GM12878 (cell line): ENCODE measurements at regions not wholly inside any gene's neighbourhood (a gene's known extent, or its start where the extent isn't known, plus 50 kb on each side); places are given as distances from the start of the nearest gene placed in this dataset.

ENCODE experiments used
- BMI1 ChIP-seq: fragments of 450-650 bp; IDR thresholded peaks from 2 replicates; pipeline ENCODE4 v1.6.1; 2016; ENCODE audit warnings: mild to moderate bottlenecking, moderate library complexity, borderline replicate concordance
- CEBPB ChIP-seq, 2 experiments: fragments of 150-350 bp in 1 of 2; IDR thresholded peaks; 2 replicates each; pipeline ENCODE4 v1.6.1; 2012 to 2014; ENCODE audit warnings: low read depth in 2 of 2, low read length in 2 of 2, borderline replicate concordance in 1 of 2, inconsistent platforms in 1 of 2
- CHD2 ChIP-seq: IDR thresholded peaks from 2 replicates; pipeline ENCODE4 v1.6.1; 2011; ENCODE audit warnings: low read depth, low read length, improper control_type of control experiment, borderline replicate concordance
- NRF1 ChIP-seq: conservative IDR thresholded peaks from 2 replicates; pipeline ENCODE4 v1.6.1; 2011; ENCODE audit warnings: mild to moderate bottlenecking, low read depth, low read length, improper control_type of control experiment
- SMAD5 ChIP-seq: IDR thresholded peaks from 2 replicates; pipeline ENCODE4 v1.6.1; 2016; ENCODE audit warnings: antibody characterized with exemption, low read depth
- SREBF1 ChIP-seq: IDR thresholded peaks from 2 replicates; pipeline ENCODE4 v1.6.1; 2012; ENCODE audit warnings: mild to moderate bottlenecking, low read length
- TF ChIP-seq, protein P1 (sequence below): fragments of 450-650 bp; IDR thresholded peaks from 2 replicates; pipeline ENCODE4 v1.6.1; 2017; ENCODE audit warnings: mild to moderate bottlenecking, moderate library complexity
- TF ChIP-seq, protein P2 (sequence below): fragments of 150-350 bp; IDR thresholded peaks from 2 replicates; pipeline ENCODE4 v1.6.1; 2014; ENCODE audit warnings: mild to moderate bottlenecking, low read depth, low read length

DNA sequence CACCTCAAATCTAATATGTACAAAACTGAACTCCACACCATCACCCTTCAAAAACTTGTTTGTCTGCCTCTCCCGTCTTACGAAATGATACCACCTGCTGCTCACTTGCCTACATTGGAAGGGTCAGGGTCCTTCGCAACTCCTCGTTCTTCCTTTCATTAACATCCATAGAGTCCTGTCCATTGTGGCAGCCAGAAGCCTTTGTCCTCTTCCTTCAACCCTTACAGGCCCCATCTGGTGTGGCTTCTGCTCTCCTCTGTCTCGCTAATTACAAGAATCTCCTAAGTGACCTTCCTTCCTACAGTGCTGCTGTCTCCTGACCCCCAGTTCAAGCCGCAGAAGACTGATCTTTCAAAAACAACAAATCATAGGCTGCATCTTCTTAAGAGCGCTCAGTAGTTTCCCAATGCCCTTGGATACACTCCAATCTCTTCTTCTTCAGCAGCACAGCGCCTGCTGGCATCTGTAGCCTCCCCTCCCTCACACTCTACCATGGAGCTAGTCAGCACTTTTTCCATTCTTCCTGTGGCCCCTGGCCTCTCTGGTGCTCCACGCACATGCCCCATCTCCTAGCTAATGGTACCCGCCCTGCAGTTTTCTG, 382.7 kb downstream of the LIG4 start (continued):
- TF ChIP-seq, protein P1, sequence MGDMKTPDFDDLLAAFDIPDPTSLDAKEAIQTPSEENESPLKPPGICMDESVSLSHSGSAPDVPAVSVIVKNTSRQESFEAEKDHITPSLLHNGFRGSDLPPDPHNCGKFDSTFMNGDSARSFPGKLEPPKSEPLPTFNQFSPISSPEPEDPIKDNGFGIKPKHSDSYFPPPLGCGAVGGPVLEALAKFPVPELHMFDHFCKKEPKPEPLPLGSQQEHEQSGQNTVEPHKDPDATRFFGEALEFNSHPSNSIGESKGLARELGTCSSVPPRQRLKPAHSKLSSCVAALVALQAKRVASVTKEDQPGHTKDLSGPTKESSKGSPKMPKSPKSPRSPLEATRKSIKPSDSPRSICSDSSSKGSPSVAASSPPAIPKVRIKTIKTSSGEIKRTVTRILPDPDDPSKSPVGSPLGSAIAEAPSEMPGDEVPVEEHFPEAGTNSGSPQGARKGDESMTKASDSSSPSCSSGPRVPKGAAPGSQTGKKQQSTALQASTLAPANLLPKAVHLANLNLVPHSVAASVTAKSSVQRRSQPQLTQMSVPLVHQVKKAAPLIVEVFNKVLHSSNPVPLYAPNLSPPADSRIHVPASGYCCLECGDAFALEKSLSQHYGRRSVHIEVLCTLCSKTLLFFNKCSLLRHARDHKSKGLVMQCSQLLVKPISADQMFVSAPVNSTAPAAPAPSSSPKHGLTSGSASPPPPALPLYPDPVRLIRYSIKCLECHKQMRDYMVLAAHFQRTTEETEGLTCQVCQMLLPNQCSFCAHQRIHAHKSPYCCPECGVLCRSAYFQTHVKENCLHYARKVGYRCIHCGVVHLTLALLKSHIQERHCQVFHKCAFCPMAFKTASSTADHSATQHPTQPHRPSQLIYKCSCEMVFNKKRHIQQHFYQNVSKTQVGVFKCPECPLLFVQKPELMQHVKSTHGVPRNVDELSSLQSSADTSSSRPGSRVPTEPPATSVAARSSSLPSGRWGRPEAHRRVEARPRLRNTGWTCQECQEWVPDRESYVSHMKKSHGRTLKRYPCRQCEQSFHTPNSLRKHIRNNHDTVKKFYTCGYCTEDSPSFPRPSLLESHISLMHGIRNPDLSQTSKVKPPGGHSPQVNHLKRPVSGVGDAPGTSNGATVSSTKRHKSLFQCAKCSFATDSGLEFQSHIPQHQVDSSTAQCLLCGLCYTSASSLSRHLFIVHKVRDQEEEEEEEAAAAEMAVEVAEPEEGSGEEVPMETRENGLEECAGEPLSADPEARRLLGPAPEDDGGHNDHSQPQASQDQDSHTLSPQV: no peak
- TF ChIP-seq SREBF1 (no peak), SMAD5 (no peak), CEBPB (IDR thresholded peaks at IDR 0.05; ENCODE audit: borderline replicate concordance in 1 of 2, low read depth in 2 of 2, low read length in 2 of 2) (no peak), CHD2 (no peak), NRF1 (no peak), BMI1 (no peak)
- TF ChIP-seq, protein P2, sequence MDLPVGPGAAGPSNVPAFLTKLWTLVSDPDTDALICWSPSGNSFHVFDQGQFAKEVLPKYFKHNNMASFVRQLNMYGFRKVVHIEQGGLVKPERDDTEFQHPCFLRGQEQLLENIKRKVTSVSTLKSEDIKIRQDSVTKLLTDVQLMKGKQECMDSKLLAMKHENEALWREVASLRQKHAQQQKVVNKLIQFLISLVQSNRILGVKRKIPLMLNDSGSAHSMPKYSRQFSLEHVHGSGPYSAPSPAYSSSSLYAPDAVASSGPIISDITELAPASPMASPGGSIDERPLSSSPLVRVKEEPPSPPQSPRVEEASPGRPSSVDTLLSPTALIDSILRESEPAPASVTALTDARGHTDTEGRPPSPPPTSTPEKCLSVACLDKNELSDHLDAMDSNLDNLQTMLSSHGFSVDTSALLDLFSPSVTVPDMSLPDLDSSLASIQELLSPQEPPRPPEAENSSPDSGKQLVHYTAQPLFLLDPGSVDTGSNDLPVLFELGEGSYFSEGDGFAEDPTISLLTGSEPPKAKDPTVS: no peak
- TF ChIP-seq, all 136 proteins: peak for 0
